ENCODE measurements at regions not wholly inside any gene's neighbourhood (a gene's known extent, or its start where the extent isn't known, plus 50 kb on each side); places are given as distances from the start of the nearest gene placed in this dataset.

DNA sequence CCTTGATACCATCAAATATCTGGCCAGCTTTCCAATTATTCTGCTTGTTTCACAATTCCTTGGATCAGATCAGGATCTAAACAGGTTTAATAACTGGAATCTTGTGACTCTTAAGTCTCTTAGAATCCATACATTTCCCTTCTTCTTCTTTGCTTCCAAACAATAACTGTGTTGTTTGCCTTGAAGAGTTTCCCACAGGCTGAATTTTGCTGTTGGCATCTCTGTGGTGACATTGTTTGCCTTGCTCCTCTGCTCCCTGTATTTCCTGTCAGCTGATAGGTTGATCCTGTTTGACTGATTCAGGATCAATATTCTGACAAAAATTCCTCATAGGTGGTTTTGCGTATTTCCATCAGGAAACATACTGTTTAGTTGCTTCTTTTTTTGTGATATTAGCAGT lies 248.4 kb upstream of the LMCD1 start:
- no peak for DNase-seq (ENCODE audit: low read depth, low spot score)

DNA sequence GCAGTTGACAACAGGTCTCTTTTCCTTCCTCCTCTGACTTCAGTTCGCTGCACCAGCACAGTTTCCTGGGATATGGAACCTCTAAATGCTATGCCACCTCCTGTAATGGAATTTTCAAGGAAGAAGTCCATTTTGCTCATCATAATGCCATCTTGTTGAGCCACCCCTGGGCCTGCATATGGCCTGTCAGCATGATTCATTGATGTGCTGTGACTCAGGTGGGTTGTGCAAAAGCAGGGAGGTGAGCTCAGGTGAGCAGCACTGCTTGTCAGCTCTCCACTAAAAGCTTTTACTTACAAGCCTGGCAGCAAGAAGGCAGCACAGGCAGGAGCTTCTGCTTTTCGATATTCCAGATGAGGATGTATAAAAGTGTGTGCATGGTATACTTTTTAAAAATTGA lies 247.1 kb upstream of the LMCD1 start:
- DNase-seq (ENCODE audit: low read depth, low spot score) = no peak

DNA sequence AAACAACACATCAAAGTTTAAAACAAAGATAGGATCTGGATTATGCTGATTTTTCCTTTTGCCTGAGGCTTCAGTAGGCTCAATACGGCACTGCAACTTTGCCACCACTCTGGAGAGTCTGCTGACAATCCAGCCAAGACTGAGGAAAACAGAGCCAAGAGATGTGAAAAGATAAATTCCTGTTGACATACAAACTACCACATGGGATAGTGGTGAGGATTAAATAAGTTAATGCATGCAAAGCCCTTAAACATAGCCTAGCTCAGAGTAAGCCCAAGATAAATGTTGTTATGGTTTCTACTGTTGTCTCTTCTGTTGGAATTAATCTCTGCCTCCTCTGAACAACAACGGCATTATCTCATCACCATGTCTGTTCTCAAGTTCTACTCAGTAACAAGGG lies 245.9 kb upstream of the LMCD1 start:
- no peak for DNase-seq (ENCODE audit: low read depth, low spot score)

DNA sequence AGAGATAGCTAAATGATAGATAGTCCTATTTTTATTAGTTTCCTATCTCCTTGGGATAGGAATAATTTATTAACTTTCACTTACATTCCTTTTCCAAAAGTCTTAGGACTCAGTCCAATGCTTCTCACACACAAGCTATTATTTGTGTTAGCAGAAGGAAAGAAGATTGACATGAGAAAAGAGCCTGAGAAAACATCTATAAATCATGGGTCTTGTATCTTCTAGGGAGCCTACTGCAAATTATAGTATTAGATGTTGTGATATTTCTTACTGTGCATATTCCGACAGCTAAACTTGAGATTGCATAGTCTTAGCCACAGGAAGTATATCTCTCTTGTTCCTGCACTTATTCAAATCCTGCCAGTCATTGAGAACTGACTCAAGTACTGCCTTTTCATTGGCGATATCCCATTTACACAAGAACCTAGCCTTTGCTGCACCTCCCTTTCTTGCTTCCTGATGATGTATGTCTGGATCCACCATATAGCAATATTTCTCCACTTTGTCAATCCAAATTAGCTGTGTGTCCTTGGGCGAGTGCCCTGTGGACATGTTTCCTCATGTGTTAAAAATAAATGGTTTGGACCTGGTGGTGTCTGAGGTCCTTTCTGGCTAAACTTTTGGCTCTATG lies 245.1 kb upstream of the LMCD1 start:
- no peak for DNase-seq (ENCODE audit: low read depth, low spot score)

DNA sequence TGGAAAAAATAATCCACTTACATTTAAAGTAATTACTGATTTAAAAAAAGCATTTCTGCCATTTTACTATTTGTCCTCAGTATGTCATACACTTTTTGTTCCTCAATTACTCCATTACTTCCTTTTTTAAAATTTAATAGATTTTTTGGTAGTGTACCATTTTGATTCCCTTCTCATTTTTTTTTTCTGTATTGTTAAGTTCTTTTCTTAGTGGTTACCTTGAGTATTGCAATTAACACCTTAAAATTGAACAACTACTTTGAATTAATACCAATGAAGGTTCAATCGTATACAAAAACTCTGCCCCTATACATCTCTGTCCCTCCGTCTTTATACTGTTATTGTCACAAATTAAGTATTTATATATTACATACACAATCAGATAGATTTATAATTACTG lies 240.6 kb upstream of the LMCD1 start:
- no peak for DNase-seq (ENCODE audit: low read depth, low spot score)

DNA sequence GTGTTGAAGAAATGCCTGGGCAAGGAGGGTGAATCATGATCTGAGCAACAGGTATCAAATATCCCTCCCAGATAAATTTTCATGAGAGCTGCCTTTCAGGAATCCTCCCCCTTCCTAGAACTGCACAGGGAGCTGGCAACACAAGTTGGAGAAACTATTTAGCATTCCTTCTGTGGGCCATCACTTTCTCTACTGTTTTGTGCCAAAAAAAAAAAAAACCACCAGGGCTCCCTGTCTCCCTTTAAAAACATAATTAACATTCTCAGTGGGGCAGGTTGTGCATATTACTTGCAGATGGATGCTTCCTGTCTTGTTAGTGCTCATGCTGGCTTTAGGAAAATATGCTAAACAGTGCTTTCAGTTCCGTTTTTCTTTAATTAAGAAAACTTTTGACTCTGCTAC lies 234.9 kb upstream of the LMCD1 start:
- DNase-seq (ENCODE audit: low read depth, low spot score) = no peak

DNA sequence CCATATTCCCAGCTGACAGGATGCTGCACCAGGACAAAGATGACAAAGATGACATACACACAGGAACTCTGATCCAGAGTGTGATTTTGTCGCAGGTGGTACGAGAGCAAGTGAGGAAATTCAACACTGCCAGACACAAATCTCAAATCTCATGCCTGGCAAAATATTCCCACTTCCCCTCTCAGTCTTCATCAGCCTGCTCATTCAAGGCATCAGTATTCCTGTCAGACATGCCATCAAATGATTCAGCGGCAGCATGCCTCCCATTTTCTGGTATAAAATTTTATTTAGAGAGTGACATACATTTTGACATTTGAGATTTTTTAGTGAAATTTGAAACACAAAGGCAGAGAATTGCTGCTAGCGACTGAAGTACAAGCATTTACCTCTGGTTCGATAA lies 228.1 kb upstream of the LMCD1 start:
- no peak for DNase-seq (ENCODE audit: low read depth, low spot score)

DNA sequence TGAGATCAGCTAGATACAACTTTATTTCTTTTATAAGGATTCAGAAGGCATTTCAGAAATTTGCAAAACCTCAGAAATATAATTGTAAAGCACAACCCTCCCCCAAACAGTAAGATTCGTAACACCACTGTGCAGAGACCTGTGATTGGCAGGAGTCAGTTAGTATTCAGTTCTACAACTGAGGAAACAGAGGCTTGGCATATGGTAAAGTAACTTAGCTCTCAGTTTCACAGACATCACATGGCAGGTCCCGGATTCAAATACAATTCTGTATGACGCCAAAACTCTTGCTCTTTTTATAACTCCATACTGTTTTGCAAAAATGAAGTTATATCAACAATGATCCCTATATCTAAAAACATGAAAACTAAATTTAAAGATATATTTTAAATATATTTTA lies 225.6 kb upstream of the LMCD1 start:
- no peak for DNase-seq (ENCODE audit: low read depth, low spot score)

DNA sequence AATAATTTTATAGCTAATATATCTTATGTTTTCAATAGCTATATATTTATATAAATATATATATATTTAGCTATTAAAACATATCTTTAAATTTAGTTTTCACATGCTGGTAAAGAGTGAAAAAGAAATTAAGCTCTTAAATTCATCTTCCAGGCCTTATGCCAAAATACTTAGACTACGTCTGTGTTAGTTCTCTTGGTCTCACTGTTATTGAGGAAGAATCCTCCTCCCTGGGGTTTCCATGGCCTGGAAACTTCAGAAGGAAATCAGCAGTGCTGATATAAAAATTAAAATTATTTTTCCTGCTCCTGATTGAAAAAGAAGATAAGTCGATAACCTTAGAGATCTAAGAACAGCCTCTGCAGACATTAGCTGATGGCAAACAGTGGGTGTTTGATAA lies 225.1 kb upstream of the LMCD1 start:
- DNase-seq (ENCODE audit: low read depth, low spot score) = no peak

DNA sequence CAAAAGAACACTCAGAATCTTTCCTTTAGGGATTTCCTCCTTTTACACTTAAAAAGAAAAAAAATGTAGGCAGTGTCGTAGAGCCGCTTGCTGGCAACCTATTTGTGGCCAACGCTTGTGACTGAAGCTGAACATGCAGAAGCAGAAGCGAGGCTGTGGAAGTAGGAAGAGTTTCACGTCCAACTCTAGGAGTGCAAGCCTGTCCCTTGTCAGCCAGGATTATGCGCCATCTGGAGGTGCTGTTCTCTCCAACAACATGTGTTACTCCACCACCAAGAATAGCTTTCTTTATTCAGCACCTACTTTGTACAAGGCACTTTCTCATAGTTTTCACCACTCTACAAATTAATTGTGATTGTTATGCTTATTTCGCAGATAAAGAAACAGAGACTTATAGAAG lies 223.2 kb upstream of the LMCD1 start:
- no peak for DNase-seq (ENCODE audit: low read depth, low spot score)

DNA sequence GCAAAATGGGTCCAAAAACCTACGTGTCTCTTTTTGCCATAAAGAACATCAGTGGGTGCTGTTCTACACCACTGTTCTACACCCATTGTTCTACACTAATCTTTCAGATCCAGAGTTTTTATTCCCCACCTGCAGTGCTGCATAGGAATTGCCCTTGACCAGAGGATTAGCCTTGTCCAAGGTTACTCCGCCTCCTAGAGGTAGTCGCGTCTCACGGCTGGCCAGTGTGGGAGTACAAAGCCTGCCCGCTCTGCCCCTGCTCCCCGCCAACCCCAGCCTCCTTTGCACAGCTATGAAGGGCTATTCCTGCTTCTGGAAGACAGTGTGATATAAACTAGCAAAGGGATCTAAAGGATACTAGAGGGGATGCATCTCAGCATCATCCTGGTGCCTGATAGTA lies 222.1 kb upstream of the LMCD1 start:
- no peak for DNase-seq (ENCODE audit: low read depth, low spot score)

DNA sequence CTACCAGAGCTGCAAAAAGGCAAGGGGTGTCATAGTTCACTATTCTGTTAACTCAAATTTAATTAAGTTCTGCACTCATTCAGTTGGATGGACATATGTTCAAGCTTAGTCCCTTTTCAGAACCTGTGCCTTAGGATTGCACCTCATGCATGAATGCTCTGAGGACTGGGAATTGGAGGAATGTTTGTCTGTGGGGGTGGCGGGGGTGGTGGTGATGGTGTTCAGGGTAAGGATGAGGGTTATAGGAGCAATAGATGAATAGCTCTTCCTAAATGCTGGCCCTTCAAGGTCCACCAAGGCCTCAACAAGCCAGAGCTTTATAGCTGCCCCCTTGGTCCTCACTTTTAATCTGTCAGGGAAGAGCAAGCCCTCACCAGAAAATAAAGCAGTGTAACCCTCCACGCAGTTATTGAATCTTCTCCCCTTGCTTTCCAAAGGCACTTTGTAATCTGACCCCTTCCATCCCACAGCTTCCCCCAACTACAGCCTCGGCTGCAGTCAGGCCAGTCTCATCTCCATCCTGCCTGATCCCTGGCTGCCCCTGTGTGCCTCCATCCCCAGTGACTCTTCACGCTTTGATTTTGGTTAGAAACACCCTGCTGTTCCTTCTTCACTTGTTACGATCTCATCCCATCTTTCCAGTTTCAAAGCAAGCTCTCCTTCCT lies 221.6 kb upstream of the LMCD1 start:
- DNase-seq (ENCODE audit: low read depth, low spot score) = no peak

DNA sequence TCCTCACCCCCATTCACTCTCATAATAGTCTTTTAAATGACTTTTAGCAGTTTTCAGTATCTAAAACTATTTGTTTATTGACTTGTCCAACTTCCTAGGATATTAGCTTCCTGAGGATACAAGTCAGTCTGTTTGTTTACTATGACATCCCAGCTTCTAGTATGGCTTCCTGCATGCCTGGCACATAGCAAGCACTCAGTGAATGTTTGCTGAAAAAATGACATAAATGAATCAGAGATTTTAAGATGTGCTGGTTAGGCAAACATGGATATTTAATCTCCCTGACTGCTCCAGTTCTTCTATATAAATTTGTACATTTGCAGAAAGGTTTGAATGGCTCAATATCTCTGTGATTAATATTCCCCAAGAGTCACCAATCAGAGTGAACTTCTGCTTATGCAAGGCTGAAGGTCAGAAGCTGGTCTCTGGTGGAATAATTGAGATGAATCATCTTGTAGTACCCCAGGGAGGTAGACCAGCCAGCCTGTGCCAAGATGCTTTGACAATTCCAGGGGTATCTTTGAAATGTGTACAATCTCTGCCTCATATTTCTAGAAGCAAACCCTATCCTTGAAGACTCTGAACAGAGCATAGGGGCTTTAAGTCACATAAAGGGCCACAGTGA lies 219.0 kb upstream of the LMCD1 start:
- no peak for DNase-seq (ENCODE audit: low read depth, low spot score)

DNA sequence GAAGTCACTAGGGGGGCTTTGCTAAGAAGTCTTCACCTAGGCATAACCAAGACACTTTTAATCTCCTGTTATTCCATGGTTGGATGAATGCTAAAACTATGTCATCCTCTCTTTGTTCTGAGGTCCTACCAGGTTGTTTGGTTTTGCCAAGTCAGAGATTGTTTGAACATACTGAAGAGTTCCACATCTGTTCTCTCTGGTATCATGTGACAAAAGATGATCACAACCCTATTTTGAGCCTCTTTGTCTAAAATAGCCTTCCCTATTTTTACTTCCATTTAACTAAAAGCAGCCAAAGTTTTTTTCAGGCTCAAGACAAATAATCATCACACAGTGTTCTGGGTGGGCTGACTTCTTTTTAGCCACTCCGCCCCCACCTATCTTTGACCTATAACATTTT lies 218.4 kb upstream of the LMCD1 start:
- DNase-seq (ENCODE audit: low read depth, low spot score) = no peak

DNA sequence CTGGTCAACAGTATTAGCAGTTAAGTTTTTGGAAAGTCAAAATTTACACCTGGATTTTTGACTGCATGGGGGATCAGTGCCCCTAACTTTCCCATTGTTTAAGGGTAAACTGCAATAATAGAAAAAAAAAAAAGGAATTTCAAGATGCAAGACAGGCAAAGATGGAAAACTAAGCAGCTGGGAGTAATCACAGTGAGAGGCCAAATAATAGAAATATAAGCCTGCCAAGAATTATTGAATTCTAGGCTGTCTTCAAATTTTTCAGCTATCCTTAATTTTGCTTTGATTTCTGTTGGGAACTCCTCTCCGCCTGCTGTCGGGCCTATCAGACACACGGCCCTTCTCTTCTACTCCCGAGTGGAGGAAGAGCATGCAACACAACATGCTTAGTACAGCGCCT lies 215.5 kb upstream of the LMCD1 start:
- no peak for DNase-seq (ENCODE audit: low read depth, low spot score)

DNA sequence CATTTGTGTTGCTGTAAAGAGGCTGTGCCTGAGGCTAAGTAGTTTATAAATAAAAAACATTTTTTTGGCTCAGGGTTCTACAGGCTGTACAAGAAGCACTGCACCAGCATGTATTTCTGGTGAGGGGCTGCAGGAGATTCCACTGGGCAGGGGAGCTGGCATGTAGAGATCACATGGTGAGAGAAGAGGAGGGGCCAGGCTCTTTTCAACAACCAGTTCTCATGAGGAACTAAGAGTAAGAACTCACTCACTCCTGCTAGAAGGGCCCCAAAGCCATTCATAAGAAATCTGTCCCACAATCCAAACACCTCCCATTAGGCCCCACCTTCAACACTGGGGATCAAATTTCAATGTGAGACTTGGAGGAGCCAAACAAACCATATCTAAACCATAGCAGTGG lies 214.9 kb upstream of the LMCD1 start:
- no peak for DNase-seq (ENCODE audit: low read depth, low spot score)

DNA sequence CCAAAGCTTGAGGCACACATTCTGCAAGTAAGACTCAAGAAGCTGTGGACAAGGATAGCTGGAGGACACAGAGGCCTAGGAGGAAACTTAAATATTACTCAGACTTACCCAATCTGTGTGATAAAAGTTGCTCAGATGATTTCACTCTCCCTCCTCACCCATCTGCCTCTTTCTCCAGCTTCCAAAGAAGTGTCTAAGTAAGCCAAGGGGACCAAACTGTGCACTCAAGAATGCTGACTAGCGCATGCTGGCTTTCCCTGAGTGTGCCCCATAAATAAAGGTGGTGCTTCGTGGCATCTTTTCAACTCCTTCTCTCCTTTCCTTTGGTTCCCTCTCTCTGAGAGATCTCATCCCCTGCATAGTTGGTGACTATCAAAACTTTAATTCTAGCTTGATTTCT lies 211.0 kb upstream of the LMCD1 start:
- DNase-seq (ENCODE audit: low read depth, low spot score) = no peak

DNA sequence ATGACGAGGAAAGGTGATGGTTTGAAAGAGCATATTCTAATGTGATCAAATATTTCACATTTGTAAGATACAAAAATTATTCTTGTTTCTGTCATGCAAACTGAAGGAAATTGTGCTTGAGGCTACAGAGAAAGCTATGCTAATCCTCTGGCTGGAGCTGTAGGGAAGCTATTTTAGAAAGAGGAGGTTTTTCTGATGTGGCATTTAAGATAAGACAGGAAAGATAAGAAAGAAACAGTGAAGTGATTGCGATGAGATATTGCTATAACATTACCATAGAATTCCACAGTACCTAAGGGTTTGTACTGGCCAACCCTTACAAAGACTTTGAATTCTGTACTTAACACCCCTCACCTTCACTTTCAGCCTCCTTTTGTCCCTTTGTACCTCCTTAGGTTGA lies 205.2 kb upstream of the LMCD1 start:
- no peak for DNase-seq (ENCODE audit: low read depth, low spot score)

DNA sequence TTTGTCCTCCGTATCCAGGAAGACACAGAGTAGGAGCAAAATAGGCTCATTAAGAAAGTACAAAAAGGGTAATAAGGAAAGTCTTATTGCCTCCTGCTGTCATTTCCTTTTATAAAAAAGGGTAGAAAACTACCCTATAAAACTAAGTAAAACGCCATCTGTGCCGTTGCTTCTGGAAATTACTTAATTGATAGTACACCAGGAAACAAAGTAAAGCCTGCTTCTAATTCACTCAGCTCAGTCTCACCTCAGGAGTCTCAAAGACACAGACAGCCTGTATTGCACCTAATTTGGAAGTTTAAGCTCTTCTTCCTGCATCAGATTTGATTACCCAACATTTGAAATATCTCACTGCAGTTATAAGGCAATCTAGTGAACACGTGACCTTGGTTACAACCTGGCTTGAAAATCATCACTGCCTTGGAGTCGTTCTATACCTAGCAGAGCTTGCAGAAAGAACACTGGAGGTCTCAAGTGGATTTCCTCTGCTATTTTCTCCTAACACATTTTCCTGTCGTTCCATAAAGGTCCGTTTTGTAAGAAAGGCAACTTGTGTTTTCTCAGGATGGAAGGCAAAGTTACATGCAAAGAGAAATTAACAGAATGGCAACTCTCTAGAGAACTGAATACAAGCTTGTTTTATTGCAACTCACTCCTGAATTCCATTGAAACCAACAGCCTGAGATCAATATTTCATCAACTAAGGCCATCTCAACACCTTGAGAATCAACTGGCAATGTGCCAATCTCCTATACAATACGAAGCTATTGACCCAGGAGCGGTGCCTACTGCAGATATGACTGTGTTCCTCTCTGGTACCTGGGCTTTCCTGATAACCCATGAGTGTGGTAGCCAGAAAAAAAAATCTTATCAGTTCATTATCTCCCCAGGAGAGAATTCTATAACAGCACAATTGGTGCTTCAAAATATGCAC lies 203.3 kb upstream of the LMCD1 start:
- no peak for DNase-seq (ENCODE audit: low read depth, low spot score)

DNA sequence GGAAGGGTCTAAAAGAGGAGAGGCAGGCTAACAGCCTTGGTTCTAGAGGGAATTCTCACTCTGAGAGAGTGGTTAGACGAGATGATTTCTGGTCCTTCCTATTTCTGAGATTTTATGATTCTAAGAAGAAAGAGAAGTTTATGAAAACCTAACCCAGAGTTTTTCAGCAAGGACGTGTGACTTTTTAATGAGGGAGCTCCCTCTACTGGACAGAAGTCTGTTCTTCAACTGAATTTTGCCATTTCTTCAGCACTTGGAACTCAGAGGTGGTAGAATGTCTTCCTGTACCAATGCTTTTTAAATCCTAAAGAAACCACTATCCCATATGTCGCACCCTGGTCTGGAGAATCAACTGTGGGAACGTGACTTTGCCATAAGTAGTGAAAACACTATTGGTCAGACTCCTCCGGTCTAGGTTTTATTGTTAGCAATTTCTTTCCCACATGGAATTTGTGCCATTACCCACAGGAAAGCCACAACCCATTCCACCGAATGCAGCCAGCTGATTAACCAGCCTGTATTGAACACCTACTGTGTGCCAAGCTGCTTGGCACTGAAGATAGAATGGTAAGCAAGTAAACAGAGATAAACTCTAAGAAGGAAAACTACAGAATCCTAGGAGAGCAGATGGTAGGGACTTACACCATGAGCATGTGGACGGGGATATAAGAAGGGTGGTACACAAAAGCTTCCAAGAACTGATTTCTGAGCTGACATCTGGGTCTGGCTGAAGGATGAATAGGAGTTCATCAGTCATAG lies 199.5 kb upstream of the LMCD1 start:
- peak; percentile 13 for DNase-seq (ENCODE audit: low read depth, low spot score)

DNA sequence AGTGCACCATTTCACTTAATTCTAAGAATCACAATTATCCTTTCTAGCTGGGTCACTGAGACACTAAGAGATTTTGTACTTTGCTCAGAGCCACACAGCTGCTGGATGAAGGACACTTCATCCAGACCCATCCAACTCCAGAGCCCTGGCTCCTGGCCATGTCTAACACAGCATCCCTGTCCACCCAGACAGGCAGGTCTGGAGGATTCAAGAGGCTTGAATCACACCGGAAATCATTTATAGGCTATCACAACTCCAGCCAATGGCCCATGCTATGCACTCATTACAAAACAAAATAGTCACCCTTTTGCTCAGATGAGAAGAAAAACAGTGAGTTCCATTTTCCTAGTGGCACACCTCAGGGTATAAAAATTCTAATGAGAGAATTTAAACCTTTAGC lies 198.2 kb upstream of the LMCD1 start:
- no peak for DNase-seq (ENCODE audit: low read depth, low spot score)

DNA sequence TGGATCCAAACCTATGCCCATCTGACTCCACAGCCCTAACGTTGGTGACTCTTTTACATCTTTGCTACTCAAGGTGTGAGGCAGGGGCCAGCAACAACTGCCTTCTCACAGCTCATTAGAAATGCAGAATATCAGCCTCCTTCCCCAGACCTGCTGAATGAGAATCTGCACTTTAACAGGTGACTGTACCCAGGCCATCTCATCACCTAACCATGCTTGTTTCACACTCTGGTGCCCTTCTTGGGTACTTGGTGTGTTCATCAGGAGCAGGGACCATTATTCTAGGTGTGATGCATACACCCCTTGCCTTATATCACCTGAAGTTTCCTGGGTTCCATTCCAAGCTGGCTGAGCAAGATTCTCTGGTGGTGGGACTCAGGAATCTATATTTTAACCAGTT lies 196.3 kb upstream of the LMCD1 start:
- DNase-seq (ENCODE audit: low read depth, low spot score) = no peak

All from smooth muscle cell of the brain vasculature (primary cell).